IPS-20b (cell line): ENCODE measurements at regions not wholly inside any gene's neighbourhood (a gene's known extent, or its start where the extent isn't known, plus 50 kb on each side); places are given as distances from the start of the nearest gene placed in this dataset.

ENCODE experiments used
- H3K27ac ChIP-seq: one replicate; pipeline ENCODE4 v1.5.1; 2013; ENCODE audit warnings: low read length
- H3K27me3 ChIP-seq: 2 replicates; pipeline ENCODE4 v1.6.1; 2013; ENCODE audit warnings: mild to moderate bottlenecking, low read length, inconsistent platforms; ENCODE audit not compliant: insufficient read depth
- H3K36me3 ChIP-seq: 2 replicates; pipeline ENCODE4 v1.6.1; 2013; ENCODE audit warnings: low read depth, mild to moderate bottlenecking, inconsistent platforms, low read length, moderate library complexity; ENCODE audit not compliant: insufficient read depth
- H3K4me1 ChIP-seq: 2 replicates; pipeline ENCODE4 v1.6.1; 2013; ENCODE audit warnings: mild to moderate bottlenecking, control low read depth, inconsistent platforms, low read length, moderate library complexity; ENCODE audit not compliant: insufficient read depth
- H3K4me3 ChIP-seq: 2 replicates; pipeline ENCODE4 v1.5.1; 2013; ENCODE audit warnings: mild to moderate bottlenecking, low read length, inconsistent platforms
- H3K9ac ChIP-seq: 2 replicates; pipeline ENCODE4 v1.6.1; 2013; ENCODE audit warnings: low read depth, mild to moderate bottlenecking, inconsistent platforms, low read length, moderate library complexity
- H3K9me3 ChIP-seq: 2 replicates; pipeline ENCODE4 v1.6.1; 2013; ENCODE audit warnings: mild to moderate bottlenecking, low read depth, low read length, inconsistent platforms; ENCODE audit not compliant: insufficient read depth

DNA sequence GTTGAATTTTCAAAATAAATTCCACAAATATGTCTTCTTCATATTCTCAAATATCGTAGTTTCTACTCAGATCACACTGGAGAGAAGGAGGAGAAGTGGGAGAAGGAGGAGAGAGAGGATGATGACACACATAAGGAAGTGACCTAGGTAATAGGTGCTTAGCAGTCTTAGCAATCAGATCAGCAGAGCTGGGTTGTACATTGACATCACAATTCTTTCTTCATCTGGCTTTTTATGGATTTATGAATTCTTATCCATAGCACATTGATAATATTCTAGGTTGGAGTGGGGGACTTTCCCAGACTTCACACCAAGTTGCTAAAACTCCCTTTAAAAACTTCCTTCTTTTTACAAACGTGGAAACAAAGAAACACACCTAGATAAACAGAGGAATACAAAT is 86.9 kb downstream of the FGF9 start:
- H3K27ac ChIP-seq = no peak overlapping the region
- H3K36me3 ChIP-seq = no peaks in the 10 kb centered on the region
- H3K27me3 ChIP-seq = no peaks in the 10 kb centered on the region
- no peak overlapping the region for H3K9ac ChIP-seq
- H3K9me3 ChIP-seq = no peaks in the 10 kb centered on the region
- H3K4me3 ChIP-seq = no peak overlapping the region
- peaks cover 7% of the 10 kb centered on the region; the same call in 1 of the 2 replicates for H3K4me1 ChIP-seq

GRCh38 chr13:21758441-21758840 is 87.6 kb downstream of the FGF9 start:
- H3K27me3 ChIP-seq = no peaks in the 10 kb centered on the region

DNA sequence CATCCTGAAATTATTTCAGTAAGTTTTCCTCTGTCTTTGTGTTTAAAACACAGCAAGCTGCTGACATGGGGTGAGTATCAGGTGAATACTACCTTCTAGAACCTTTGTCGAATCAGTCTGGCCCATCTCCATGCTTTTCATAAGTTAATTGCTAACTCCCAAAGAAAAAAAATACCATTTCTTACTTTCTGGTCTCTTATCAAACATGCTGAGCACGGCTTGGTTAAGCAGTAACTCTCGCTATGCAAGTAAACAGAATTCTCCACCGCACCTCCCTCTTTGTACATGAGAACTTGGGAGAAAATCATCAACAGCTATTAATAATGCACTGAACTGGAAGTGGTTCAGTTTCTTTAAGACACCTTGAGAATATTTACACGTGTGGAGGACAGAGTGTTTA is 88.6 kb downstream of the FGF9 start:
- Histone ChIP-seq H3K9me3 (no peaks in the 10 kb centered on the region), H3K36me3 (no peaks in the 10 kb centered on the region), H3K4me1 (peaks cover 7% of the 10 kb centered on the region; the same call in 1 of the 2 replicates), H3K27me3 (no peaks in the 10 kb centered on the region), H3K4me3 (no peak overlapping the region), H3K9ac (no peak overlapping the region), H3K27ac (no peak overlapping the region)

More at GRCh38 chr13:21758441-21758840, 87.6 kb downstream of the FGF9 start:
- Histone ChIP-seq H3K4me1 (peaks cover 7% of the 10 kb centered on the region; the same call in 1 of the 2 replicates), H3K27ac (no peak overlapping the region), H3K9me3 (no peaks in the 10 kb centered on the region), H3K36me3 (no peaks in the 10 kb centered on the region), H3K9ac (no peak overlapping the region), H3K4me3 (no peak overlapping the region)

- Histone ChIP-seq H3K27me3 (no peaks in the 10 kb centered on the region), H3K36me3 (no peaks in the 10 kb centered on the region), H3K9me3 (no peaks in the 10 kb centered on the region), H3K27ac (no peak overlapping the region), H3K4me3 (no peak overlapping the region), H3K4me1 (peaks cover 5% of the 10 kb centered on the region; the same call in 1 of the 2 replicates), H3K9ac (no peak overlapping the region)
These were observed 89.0 kb downstream of the FGF9 start for GRCh38 chr13:21759911-21760310.

GRCh38 chr13:21761770-21762169 is 90.9 kb downstream of the FGF9 start:
- H3K9ac ChIP-seq = no peak overlapping the region
- no peaks in the 10 kb centered on the region for H3K36me3 ChIP-seq
- H3K9me3 ChIP-seq = no peaks in the 10 kb centered on the region
- H3K27ac ChIP-seq = no peak overlapping the region
- no peaks in the 10 kb centered on the region for H3K27me3 ChIP-seq
- H3K4me3 ChIP-seq = no peak overlapping the region
- H3K4me1 ChIP-seq = no peaks in the 10 kb centered on the region

DNA sequence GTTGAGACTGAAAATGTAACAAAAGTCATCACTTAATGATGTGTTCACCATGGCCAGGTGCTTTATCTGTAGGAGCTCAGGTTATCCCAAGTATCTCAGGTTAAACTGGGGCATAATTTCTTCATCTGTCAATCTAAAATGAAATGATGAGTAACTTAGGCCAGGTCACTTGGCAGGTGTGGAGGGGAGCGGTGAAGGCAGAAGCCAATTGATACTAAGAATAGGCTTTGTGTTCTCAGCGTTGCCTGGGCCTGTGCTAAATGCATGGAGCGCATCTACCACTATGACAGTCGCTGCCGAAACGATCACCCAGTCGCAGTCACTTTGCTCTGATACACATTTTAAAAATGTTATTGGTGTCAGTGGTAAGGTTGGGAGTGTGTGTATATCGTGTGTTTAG is 91.6 kb downstream of the FGF9 start:
- H3K9ac ChIP-seq = no peak overlapping the region
- no peaks in the 10 kb centered on the region for H3K36me3 ChIP-seq
- H3K27ac ChIP-seq = no peak overlapping the region
- no peaks in the 10 kb centered on the region for H3K4me1 ChIP-seq
- H3K4me3 ChIP-seq = no peak overlapping the region
- no peaks in the 10 kb centered on the region for H3K27me3 ChIP-seq
- H3K9me3 ChIP-seq = no peaks in the 10 kb centered on the region

GRCh38 chr13:21767032-21767431 is 96.2 kb downstream of the FGF9 start:
- Histone ChIP-seq H3K4me1 (no peaks in the 10 kb centered on the region), H3K27me3 (no peaks in the 10 kb centered on the region), H3K4me3 (no peak overlapping the region)

DNA sequence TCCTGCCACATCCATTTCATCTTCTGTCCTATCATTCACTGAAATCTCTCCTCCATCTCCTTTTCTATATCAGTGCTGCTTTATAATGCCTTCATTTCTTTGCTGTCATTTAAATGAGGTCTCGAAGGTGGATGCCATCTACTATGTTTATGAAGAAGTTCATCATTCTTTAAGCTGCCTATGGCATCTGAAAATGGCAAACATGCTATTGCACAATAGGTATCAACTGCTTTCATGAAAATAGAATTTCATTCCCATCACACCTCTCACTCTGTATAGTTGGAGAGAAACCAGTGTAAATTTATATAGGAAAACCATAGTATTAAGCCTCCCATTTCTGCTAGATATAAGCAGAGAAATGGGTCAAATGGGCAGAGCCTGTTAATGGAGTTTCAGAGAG is 100.2 kb downstream of the FGF9 start:
- no peak overlapping the region for H3K9ac ChIP-seq
- no peak overlapping the region for H3K4me3 ChIP-seq
- H3K27me3 ChIP-seq = no peaks in the 10 kb centered on the region

More at GRCh38 chr13:21767032-21767431, 96.2 kb downstream of the FGF9 start:
- H3K9me3 ChIP-seq = no peaks in the 10 kb centered on the region; the same call in 1 of the 2 replicates
- no peak overlapping the region for H3K9ac ChIP-seq
- no peak overlapping the region for H3K27ac ChIP-seq
- no peaks in the 10 kb centered on the region for H3K36me3 ChIP-seq

DNA sequence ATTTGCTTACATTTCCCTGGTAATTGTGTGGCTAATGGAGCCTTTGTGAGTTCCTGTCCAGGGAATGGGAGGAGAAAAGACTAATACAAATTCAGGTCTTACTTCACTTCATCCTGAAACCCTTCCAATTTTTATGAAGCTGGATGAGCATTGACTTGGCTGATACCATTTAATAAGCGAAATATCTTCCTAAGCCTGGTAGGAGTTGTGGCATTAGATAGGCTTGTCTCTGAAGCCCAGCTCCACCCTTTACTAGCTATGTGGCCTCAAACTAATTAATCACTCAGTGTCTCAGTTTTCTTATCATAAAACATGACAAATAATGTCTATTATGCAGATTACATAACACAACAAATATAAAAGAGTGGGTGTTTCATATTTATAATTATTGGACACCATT is 106.3 kb downstream of the FGF9 start:
- Histone ChIP-seq H3K36me3 (no peaks in the 10 kb centered on the region), H3K9ac (no peak overlapping the region)

More for the DNA sequence above, 100.2 kb downstream of the FGF9 start:
- H3K9me3 ChIP-seq = no peaks in the 10 kb centered on the region; the same call in 1 of the 2 replicates
- no peaks in the 10 kb centered on the region for H3K4me1 ChIP-seq
- no peak overlapping the region for H3K27ac ChIP-seq
- H3K36me3 ChIP-seq = no peaks in the 10 kb centered on the region

GRCh38 chr13:21777813-21778212 is 106.9 kb downstream of the FGF9 start:
- no peaks in the 10 kb centered on the region for H3K27me3 ChIP-seq
- no peak overlapping the region for H3K9ac ChIP-seq
- no peaks in the 10 kb centered on the region for H3K36me3 ChIP-seq
- no peaks in the 10 kb centered on the region for H3K4me1 ChIP-seq
- H3K27ac ChIP-seq = no peak overlapping the region
- H3K4me3 ChIP-seq = no peak overlapping the region
- H3K9me3 ChIP-seq = no peaks in the 10 kb centered on the region

More for the DNA sequence above, 106.3 kb downstream of the FGF9 start:
- H3K27me3 ChIP-seq = no peaks in the 10 kb centered on the region
- no peaks in the 10 kb centered on the region for H3K4me1 ChIP-seq
- no peak overlapping the region for H3K27ac ChIP-seq
- no peak overlapping the region for H3K4me3 ChIP-seq
- H3K9me3 ChIP-seq = no peaks in the 10 kb centered on the region

GRCh38 chr13:21782736-21783135 is 111.9 kb downstream of the FGF9 start:
- no peaks in the 10 kb centered on the region for H3K4me1 ChIP-seq
- H3K27ac ChIP-seq = no peak overlapping the region
- no peaks in the 10 kb centered on the region for H3K27me3 ChIP-seq
- no peak overlapping the region for H3K9ac ChIP-seq
- no peaks in the 10 kb centered on the region for H3K9me3 ChIP-seq
- H3K36me3 ChIP-seq = no peaks in the 10 kb centered on the region
- H3K4me3 ChIP-seq = no peak overlapping the region

- H3K36me3 ChIP-seq = no peaks in the 10 kb centered on the region
- H3K4me3 ChIP-seq = no peak overlapping the region
- no peak overlapping the region for H3K27ac ChIP-seq
- H3K27me3 ChIP-seq = no peaks in the 10 kb centered on the region
- no peaks in the 10 kb centered on the region for H3K9me3 ChIP-seq
- no peak overlapping the region for H3K9ac ChIP-seq
- H3K4me1 ChIP-seq = no peaks in the 10 kb centered on the region
These were observed 115.1 kb downstream of the FGF9 start for GRCh38 chr13:21785990-21786389.
